NCI-H524 treated with DMSO at 0.1 percent for 48 hours (cell line): ENCODE measurements at regions not wholly inside any gene's neighbourhood (a gene's known extent, or its start where the extent isn't known, plus 50 kb on each side); places are given as distances from the start of the nearest gene placed in this dataset.
A peak's percentile ranks its signal among the peaks of the same experiment; 100 is the strongest.

ENCODE experiments used
- DNase-seq: peaks from one replicate; lab custom pipeline; 2025; lab: John Stamatoyannopoulos, UW

DNA sequence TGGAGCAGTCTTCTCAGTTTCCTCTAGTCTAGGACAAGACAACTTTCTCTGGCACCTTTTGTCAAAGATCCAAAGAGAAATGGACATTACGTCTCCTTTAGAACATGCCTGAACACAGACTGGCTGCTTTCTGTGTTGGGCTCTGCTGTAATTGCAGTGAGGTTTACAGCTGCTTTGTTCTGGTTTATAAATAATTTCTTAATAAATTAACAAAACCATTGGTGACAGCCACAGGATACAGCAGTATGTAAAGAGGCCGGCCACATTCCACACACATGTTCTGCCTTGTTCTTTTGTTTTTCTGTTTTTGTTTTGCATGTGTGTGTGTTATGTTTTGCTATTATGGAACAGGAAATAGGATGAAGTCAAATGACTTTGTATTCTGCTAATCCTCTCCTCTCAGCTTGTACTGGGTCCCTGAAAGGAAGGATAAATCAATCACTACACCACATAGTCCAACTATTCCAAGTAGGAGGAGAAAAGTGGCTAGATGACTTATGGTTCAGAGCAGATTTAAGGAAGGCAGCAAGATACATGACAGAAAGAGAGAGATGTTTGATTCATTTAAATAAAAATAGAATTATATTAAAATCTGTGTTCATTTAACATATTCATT lies 161.5 kb upstream of the ESRRG start:
- no peak for DNase-seq

DNA sequence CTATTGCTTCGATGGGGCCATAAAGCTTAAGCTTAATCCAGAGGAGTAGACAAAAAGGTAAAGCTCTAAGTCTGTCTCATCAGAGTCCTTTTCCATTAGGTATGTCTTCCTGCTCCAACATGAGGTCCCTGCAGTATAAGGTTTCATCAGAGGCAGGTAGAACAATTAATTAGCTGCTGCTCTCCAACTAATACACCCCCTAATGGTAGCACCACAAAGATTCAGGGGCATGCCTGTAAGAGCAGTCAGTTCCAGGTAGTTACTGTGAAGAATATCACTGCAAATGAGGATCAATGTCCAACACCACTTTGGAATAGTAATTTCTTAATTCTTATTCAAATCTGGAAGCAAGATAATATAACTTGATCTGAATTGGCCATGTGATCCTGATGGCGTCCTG lies 160.3 kb upstream of the ESRRG start:
- no peak for DNase-seq

DNA sequence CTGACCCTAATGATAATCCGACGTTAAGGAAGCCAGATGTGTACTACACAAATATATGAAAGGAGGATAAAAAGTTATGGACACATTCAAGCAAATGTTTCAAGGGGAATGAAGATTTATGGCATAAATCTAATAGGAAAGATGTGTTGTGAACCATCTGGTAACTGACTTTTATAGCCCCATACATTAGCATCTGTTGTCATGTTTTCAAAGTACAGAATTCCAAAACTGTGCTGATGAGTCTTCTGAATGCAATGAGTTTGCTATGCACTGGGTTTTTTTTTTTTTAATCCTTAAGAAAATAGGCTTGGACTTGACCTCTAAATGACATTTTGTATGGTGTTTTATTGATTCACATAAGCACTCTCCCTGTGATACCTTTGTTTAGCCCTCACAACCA lies 158.5 kb upstream of the ESRRG start:
- no peak for DNase-seq

DNA sequence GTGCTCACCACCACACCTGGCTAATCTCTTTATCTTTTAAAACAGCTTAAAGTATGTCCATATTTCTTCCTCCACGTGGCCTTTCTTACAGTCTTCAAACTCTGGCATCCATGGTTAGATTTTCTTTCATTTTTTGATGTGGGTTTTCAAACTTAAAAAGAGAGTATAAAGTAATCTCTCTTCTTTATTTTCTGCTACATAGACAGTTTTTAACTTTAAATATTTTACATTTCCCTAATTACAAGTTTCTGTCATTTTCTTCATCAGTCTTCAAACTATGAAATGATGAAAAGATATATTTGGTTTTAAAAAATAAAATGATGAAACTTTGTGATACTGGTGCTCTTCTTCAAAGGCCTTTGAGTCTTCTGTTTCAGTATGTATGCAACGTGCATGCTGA lies 143.5 kb upstream of the ESRRG start:
- DNase-seq: no peak

DNA sequence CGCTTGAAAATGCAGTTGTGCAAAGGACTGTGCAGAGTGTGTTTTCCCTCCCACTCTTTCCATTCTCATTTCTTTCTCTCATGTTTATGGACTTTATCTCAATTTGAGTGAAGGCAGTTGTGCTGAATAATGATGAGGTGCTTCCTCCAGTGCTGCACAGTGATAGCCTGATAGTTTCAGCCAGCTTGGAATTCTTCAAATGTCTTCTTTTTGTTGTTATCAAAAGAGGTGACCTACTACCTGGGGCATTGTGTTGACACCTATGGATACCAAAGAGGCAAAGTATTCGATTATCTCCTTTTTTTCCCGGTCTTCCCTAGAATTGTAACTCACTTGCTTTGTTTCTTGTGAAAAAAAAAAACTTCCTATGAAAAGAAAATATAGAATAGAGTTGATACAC lies 132.6 kb upstream of the ESRRG start:
- no peak for DNase-seq

DNA sequence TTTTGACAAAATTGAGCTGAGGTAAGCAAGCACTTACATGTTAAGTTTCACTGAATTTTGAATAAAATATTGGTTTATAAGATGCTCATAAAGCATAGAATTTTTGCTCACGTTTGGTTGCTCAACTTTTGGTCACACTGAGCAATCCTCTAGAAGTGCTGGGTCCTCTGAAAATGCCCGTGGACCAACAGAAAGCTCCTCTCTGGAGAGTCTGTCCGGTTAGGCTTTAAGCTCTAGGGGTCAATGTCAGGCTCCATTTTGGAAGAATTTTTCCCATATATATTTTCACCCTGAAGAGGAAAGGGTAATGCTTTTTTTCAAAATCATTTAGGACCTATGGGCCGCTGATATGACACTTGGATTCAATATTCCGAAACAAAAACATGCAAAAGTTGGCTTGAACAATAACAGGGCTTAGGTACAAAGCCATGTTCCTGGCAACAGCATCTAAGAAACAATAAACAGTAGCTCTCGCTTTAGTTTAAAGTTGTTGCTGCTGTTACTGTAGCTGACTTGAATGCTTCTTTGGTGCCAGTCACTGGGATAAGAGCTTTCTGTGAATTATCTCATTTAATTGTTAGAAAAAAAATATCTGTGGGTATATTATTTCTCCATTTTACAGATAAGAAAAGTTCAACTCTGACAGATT lies 131.7 kb upstream of the ESRRG start:
- no peak for DNase-seq

DNA sequence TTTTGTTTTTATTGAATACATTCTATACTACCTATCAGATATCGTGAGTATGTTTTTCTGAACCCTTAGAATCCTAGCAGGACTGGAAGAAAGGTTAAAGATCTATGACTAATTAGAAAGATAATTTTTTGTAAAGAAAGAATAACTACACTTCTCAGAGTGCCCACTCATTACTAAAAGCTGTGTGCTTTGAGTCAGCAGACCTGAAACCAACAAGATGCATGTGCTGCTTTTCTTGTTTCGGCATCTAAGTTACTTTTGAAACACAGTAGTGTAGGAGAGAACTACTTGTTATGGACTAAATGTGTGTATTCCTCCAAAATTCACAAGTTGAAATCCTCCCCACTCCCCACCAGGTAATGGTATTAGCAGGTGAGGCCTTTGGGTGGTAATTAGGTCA lies 127.8 kb upstream of the ESRRG start:
- no peak for DNase-seq

DNA sequence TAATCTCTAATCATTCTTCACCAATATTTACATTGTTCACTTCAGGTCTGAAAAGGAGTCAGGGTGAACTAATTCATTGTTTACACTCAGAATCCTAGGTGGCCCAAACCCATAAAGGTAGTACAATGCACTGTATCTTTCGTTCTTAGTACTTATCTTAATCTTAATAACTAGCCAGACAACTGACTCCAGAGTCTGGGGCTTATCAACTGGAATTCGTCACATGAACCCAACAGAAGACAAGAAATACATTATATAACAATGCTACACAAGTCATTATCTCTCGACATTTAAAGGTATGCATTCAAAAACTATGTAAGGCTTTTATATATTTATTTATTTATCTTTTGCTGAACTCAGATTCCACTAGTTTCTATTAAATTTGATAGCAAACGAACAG lies 125.9 kb upstream of the ESRRG start:
- no peak for DNase-seq

DNA sequence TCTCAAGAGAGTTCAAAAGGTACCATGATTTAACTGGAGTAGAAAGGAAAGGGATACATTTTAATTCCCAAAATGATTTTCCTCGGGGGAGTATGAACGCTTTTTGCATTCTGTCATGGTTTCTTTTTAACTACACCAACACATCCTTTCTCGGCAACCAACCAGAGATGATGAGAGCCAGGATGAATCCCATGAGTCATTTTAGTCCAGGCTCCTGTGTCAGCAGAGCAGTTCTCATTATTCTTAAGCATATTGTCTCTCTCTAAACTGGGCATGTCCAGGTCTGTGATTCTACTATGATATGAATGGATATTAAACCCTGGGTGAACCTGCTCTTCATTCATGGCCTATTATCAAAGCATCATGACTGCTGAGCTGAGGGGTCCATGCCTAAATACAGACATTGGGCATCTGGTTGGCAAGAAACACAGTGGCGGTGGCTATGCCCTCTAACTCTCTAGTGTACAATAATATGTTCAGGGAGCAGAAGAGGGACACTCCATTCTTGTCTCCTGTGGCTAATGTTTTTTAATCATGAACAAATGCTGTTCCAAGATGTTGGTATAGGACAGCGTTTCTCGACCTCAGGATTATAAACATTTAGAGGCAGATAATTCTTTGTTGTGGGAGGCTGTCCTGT lies 124.3 kb upstream of the ESRRG start:
- DNase-seq: no peak

DNA sequence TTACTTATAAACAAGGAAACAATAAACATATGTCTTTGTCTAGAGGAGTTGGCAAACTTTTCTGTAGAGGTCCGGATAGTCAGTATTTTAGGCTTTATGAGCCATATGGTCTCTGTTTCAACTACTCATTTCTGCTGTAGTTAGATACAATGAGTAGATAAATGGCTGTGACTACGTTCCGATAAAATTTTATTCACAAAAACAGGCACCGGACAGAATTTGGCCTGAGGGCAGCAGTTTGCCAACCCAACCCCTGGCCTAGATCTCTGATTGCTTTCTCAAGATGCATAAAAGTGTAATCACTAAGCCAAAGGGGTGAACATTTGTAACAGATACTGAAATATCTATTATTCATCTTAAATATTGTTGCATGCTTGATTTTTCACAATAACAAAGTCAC lies 123.1 kb upstream of the ESRRG start:
- DNase-seq: no peak

DNA sequence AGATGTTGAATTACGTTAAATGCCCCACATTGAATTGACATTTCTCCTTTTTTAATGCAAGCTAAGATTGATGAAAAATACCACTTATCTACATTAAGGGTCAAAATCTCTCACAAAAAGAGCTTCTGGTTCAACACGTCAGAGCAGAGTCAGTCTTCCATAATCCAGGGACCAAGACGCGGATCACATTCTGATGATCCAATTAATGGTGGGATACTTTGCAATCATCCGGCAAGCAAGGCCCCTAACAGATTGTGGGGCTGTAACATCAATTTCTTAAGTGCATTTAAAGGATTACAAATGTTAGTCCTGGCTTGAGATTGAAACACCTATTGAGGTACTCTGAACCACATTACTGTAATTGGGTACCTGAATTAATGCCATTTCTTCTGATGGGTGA lies 120.2 kb upstream of the ESRRG start:
- peak; percentile 74 for DNase-seq

DNA sequence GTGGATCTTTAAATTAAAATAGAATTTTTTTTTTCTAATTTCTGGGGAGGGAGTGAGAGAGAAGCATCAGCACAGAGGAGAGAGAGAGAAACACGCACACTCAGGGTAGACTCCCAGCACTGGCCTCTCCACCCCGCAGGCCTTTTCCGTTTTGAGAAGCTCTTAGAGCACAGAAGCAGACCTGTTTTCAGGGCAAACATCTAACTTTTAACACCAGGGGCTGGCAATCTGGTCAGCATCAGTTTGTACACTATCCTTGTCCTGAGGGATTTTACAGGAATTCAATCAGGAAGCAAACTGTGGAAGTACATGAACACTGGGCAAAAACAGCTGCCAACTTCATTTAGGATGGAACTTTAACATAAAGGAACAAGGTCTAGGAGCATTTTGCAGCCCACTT lies 117.9 kb upstream of the ESRRG start:
- DNase-seq: no peak

DNA sequence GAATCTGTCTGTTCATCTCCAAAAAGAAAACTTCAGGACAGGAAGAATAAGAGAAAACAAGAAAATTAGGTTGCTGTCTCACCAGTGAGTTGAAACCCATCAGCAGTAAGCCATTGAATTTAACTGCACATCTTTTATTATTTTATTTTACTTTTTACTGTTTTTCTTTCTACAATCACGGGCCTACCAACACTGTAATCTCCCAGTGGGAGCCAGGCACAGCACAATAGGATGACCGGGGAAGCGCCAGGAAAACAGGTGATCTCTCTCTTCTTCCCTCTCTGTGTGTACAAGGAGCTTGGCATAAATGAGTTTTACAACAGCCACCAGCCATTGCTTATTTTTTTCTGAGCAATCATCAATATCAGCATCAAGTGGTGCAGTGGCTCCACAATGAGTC lies 113.1 kb upstream of the ESRRG start:
- no peak for DNase-seq

DNA sequence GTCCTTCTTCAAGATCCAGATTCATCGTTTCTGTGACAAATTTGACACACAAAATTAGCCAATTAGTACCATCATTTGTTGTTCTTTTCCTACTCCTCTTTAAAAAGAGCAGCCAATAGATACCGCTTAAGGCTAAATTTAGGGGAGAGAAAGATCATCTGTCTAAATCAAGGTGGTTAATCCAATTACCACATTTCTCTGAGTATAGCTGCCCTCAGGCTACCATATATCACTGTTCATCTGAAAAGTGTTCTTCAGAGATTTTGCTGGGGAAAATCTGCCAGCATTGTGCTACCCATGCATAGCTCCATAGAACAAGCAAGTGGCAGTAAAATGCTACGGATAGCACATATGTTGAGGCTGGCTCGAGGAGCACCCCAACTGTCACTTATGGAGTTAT lies 110.3 kb upstream of the ESRRG start:
- no peak for DNase-seq

DNA sequence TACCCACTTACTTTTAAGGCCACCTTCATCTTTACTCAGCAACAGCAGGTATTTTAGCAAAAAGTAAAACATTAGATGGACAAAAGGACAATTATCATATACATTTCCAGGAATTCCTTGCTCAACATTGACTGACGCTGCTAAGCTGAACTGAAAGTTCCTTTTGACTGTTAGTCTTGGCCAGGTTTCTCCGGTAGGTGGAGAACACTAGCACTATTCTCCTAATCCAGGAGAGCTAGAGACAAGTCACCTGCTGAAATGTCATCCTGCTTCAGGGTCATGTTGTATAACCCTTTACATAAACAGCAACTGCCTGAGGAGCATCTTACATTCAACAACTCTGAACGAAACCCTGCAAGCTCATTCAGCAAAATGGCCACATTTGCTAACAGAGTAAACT lies 109.0 kb upstream of the ESRRG start:
- no peak for DNase-seq

DNA sequence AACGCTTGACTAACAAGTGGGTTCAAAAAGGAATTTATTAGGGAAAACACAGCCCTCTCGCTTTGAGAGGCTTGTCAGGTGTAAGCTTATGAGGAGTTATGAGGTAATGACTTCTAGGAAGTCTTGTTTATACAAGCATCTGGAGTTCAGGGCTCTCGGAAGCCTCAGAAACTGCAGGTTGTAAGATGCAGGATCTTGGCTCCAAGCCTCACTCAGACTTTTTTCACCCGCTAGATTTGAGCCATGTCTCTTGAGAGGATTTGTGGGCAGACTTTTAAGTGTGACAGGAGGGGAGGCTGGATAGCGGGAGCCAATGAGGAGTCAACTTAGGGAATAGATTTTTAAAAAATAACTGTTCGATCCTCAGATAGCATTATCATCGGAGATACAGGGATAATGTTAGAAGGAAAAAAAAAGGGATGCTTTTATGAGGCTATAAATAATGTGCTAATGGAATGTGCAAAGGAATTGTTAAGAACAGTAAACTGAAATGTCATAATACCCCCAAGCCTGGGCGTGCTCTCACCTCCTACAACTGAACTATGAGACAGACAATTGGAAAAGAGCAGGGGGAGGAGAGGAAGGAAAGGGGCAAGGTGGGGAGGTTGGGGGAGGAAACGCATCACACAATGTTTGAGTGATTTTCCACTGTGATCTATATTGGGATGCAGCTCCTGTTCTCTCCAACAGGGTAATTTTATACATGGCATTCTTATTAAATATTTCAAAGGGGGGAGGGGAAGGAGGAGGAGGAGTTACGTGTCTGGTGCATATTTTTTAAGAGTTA lies 107.4 kb upstream of the ESRRG start:
- no peak for DNase-seq

DNA sequence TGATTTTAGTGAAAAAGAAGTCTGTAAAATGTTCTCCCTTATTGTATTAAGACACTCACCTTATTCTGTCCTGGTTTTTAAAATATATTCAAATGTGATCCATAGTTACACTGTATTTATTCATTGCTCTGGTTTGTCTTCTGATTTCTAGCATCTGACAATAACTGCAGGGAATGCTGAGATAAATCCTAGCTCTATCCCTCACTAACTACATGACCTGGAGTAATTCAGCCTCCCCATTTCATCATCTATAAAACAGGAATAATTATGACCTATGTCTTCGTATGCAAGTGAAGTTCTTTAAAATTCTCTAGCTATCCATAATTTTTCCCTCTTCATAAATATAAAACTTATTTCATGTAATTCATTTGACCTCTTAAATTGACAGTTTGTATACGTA lies 104.0 kb upstream of the ESRRG start:
- no peak for DNase-seq

DNA sequence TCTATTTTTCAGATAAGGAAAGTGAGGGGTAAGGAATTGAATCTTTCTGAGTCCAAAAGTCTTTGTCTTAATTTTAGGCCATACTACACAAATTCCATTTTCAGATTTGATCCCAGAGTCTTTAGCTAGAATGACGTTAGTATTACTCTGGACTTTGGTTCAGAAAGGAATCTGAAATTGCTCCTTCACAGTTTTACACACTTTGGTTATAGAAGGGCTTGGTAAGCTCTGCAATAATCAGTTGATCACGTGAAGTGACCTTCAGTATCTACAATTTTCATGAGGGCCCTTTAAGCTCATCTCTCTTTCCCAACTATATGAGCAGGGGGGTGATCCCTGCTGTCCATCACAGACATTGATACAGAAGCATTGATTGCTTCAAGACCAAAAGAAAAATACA lies 103.4 kb upstream of the ESRRG start:
- no peak for DNase-seq

DNA sequence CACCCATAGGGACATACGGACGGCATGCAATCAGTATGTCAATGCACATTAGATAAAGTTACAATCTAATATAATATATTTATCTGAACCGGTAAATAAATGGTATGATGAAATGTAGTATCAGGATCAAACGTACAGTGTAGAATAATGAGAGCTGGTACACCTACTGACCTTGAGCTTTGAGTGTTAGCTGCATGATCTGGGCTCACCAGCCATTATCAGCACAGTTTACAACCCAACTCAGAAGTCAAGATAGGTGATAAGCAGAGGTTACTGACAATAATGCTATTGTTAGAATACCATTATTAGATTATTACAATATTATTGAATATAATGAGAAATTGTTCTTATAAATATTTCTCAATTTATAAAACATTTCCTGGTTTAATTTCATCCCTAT lies 103.0 kb upstream of the ESRRG start:
- DNase-seq: no peak

DNA sequence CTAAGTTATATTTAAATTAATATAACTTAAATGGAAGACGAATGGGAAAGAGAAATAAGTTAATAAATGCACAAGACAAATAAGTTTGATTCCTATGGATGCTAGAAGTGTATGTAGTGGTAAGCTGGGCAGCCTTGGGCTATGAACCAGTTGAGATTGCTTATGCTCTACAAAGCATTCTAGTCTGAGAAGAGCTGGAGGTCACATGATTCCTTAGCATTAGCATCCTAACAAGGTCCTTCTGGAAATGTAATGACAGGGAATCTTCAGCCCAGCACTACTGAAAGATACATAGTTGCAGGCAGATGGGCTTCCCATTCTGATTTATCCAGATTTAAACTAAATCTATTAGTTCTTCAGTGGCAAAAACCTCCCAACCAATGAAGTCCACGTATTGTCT lies 102.3 kb upstream of the ESRRG start:
- no peak for DNase-seq

DNA sequence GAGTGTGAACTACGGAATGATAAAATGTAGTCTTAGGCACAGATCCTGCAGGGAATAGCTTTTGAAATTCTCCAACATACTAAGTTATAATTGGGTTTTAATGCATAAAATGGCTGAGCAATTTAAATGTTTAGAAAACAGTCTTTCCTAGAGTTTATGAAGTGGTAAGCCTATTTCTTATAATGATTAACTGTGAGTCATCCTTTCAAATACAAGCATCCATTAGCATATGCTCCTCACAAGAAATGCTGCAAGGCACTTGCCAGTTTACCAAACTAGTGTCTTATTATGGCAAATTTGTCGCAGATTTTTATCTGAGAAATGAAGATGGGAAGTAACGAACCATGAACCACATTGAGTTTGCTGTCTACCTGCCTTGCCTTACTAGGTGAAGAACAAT lies 101.3 kb upstream of the ESRRG start:
- no peak for DNase-seq

DNA sequence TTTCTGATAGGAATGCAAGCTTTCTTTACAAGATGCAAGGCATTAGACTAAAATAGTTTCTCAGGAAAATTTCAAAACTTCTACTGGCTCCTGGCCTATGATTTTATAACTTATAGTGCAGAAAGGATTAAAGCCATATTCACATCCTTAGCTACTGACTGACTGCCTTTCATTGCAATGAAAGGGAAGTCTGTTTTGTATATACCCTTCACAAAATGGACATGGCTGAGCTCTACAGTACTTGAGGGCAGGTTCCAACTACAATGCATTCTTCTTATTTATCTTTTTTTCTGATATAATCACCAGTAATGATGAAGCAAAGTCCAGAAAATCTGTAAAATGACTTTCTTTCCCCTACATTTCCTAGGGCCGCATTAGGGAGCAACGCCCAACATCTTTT lies 100.5 kb upstream of the ESRRG start:
- no peak for DNase-seq

DNA sequence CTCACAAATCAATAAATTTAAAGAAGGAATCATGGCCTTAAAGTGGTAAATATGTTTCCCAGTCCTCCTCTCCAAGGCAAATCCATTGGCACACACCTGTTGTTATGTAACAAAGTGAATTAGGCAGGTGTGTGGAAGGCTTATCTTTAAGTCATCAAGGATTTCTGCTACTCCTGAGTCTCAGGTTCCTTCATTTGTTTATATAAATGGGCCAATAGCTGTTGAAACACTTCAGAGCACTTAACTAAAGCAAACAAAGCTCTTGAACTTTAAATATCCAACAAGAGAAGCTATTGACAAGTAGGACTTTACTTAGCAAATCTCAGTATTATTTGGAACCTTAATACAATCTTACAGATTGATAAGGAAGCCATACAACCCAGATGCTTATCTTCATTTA lies 99.3 kb upstream of the ESRRG start:
- peak; percentile 18 for DNase-seq
